Adipocyte (in vitro differentiated cells): ENCODE measurements at regions not wholly inside any gene's neighbourhood (a gene's known extent, or its start where the extent isn't known, plus 50 kb on each side); places are given as distances from the start of the nearest gene placed in this dataset.

Source experiments
- DNase-seq: peaks from one replicate; pipeline ENCODE4 v3.0.0-alpha.2; 2015; ENCODE audit warnings: low read depth
- H3K27me3 ChIP-seq: replicated peaks from 2 replicates; pipeline ENCODE4 v1.7.0; 2013; ENCODE audit warnings: mild to moderate bottlenecking, low read length, moderate library complexity; ENCODE audit not compliant: control insufficient read depth, insufficient read depth
- H3K36me3 ChIP-seq: 2 replicates; pipeline ENCODE4 v1.7.0; 2013; ENCODE audit warnings: low read length, mild to moderate bottlenecking, moderate library complexity; ENCODE audit not compliant: control insufficient read depth, insufficient read depth, severe bottlenecking
- H3K4me1 ChIP-seq: 2 replicates; pipeline ENCODE4 v1.7.0; 2013; ENCODE audit warnings: mild to moderate bottlenecking, low read length, moderate library complexity; ENCODE audit not compliant: control insufficient read depth, insufficient read depth
- H3K4me3 ChIP-seq: 2 replicates; pipeline ENCODE4 v1.7.0; 2013; ENCODE audit warnings: mild to moderate bottlenecking, low read length, moderate library complexity
- H3K9ac ChIP-seq: 2 replicates; pipeline ENCODE4 v1.7.0; 2013; ENCODE audit warnings: mild to moderate bottlenecking, low read length, moderate library complexity
- H3K9me3 ChIP-seq: 2 replicates; pipeline ENCODE4 v1.7.0; 2013; ENCODE audit warnings: mild to moderate bottlenecking, low read length, moderate library complexity; ENCODE audit not compliant: control insufficient read depth

- DNase-seq = no peak
- no peaks in the 10 kb centered on the region for H3K9me3 ChIP-seq
Observed at GRCh38 chr6:167734662-167735083, 92.0 kb upstream of the AFDN start.

GRCh38 chr6:167735084-167735950 lies 91.4 kb upstream of the AFDN start:
- peaks cover 13% of the 10 kb centered on the region for H3K4me1 ChIP-seq
- no peak overlapping the region for H3K4me3 ChIP-seq
- H3K9me3 ChIP-seq = no peaks in the 10 kb centered on the region
- H3K36me3 ChIP-seq = no peaks in the 10 kb centered on the region
- no peak overlapping the region for H3K9ac ChIP-seq
- peaks cover 16% of the 10 kb centered on the region for H3K27me3 ChIP-seq
- no peak for DNase-seq

More at GRCh38 chr6:167734662-167735083, 92.0 kb upstream of the AFDN start:
- Histone ChIP-seq H3K4me1 (peaks cover 13% of the 10 kb centered on the region), H3K9ac (no peak overlapping the region), H3K4me3 (no peak overlapping the region), H3K36me3 (no peaks in the 10 kb centered on the region), H3K27me3 (peaks cover 16% of the 10 kb centered on the region)

GRCh38 chr6:167735951-167736288 lies 90.8 kb upstream of the AFDN start:
- Histone ChIP-seq H3K9me3 (no peaks in the 10 kb centered on the region), H3K4me3 (no peak overlapping the region), H3K27me3 (peaks cover 16% of the 10 kb centered on the region), H3K4me1 (peaks cover 13% of the 10 kb centered on the region), H3K36me3 (no peaks in the 10 kb centered on the region), H3K9ac (no peak overlapping the region)
- no peak for DNase-seq

- DNase-seq = no peak
- Histone ChIP-seq H3K4me1 (peaks cover 13% of the 10 kb centered on the region), H3K4me3 (no peak overlapping the region), H3K9me3 (no peaks in the 10 kb centered on the region), H3K9ac (no peak overlapping the region), H3K27me3 (peaks cover 10% of the 10 kb centered on the region), H3K36me3 (no peaks in the 10 kb centered on the region)
Observed at GRCh38 chr6:167736486-167737204, 90.1 kb upstream of the AFDN start.

GRCh38 chr6:167737205-167737830 lies 89.4 kb upstream of the AFDN start:
- H3K9ac ChIP-seq = no peak overlapping the region
- DNase-seq = no peak

GRCh38 chr6:167738386-167738785 lies 88.3 kb upstream of the AFDN start:
- H3K27me3 ChIP-seq = peaks cover 10% of the 10 kb centered on the region
- no peak overlapping the region for H3K4me3 ChIP-seq
- H3K9ac ChIP-seq = no peak overlapping the region
- H3K4me1 ChIP-seq = peaks cover 13% of the 10 kb centered on the region
- H3K36me3 ChIP-seq = no peaks in the 10 kb centered on the region
- no peak for DNase-seq
- peaks cover under 1% of the 10 kb centered on the region for H3K9me3 ChIP-seq

More at GRCh38 chr6:167737205-167737830, 89.4 kb upstream of the AFDN start:
- H3K9me3 ChIP-seq = no peaks in the 10 kb centered on the region
- H3K27me3 ChIP-seq = peaks cover 10% of the 10 kb centered on the region
- H3K4me3 ChIP-seq = no peak overlapping the region
- H3K36me3 ChIP-seq = no peaks in the 10 kb centered on the region
- H3K4me1 ChIP-seq = peaks cover 13% of the 10 kb centered on the region

GRCh38 chr6:167739721-167740475 lies 86.8 kb upstream of the AFDN start:
- Histone ChIP-seq H3K4me3 (no peak overlapping the region), H3K36me3 (no peaks in the 10 kb centered on the region), H3K27me3 (peaks cover 11% of the 10 kb centered on the region), H3K4me1 (no peaks in the 10 kb centered on the region), H3K9me3 (peaks cover 7% of the 10 kb centered on the region), H3K9ac (no peak overlapping the region)
- DNase-seq = no peak

- no peak overlapping the region for H3K9ac ChIP-seq
- H3K4me1 ChIP-seq = peaks cover 15% of the 10 kb centered on the region
- H3K36me3 ChIP-seq = no peaks in the 10 kb centered on the region
- peaks cover 7% of the 10 kb centered on the region for H3K9me3 ChIP-seq
- peaks cover 12% of the 10 kb centered on the region for H3K27me3 ChIP-seq
- H3K4me3 ChIP-seq = no peak overlapping the region
- no peak for DNase-seq
Observed at GRCh38 chr6:167742719-167743303, 83.9 kb upstream of the AFDN start.

- Histone ChIP-seq H3K9ac (no peak overlapping the region), H3K4me1 (peaks cover 23% of the 10 kb centered on the region), H3K4me3 (no peak overlapping the region), H3K9me3 (peaks cover 7% of the 10 kb centered on the region), H3K27me3 (peaks cover 16% of the 10 kb centered on the region), H3K36me3 (no peaks in the 10 kb centered on the region)
- no peak for DNase-seq
Observed at GRCh38 chr6:167744681-167745669, 81.7 kb upstream of the AFDN start.
